AG09309 (cell line): ENCODE measurements at regions not wholly inside any gene's neighbourhood (a gene's known extent, or its start where the extent isn't known, plus 50 kb on each side); places are given as distances from the start of the nearest gene placed in this dataset.
A peak's percentile ranks its signal among the peaks of the same experiment; 100 is the strongest.

ENCODE experiments used
- DNase-seq: peaks from one replicate; pipeline ENCODE4 v3.0.0-alpha.2; 2010; ENCODE audit warnings: low read depth
- H3K4me3 ChIP-seq: 2 replicates; pipeline ENCODE4 v1.5.1; 2011; ENCODE audit warnings: mild to moderate bottlenecking, low read depth, low read length, moderate library complexity; ENCODE audit not compliant: control insufficient read depth
- TF ChIP-seq, protein P1 (sequence below): IDR thresholded peaks from 2 replicates; pipeline ENCODE4 v1.5.1; 2011; ENCODE audit warnings: mild to moderate bottlenecking, low read depth, low read length, inconsistent platforms; ENCODE audit not compliant: insufficient read depth, control insufficient read depth; ENCODE audit errors: missing control alignments

DNA sequence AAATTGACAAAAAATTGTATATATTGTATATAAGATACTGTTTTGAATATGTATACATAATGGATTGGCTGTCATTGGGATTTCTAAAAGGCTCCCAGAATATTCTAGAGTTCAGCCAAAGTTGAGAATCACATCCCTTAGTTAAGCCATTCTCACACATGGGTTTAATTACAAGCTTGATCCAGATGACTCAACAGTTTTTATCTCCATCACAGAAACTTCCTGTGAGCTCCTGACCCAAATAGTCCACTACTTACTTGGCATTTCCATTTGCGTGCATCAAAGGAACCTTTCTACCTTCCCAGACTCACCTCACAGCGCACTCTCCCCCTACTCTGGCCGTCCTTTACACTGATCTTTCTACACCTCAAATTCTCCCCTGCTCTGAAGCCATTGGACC is 184.8 kb upstream of the ARHGAP20 start:
- H3K4me3 ChIP-seq = no peak overlapping the region
- TF ChIP-seq, protein P1, sequence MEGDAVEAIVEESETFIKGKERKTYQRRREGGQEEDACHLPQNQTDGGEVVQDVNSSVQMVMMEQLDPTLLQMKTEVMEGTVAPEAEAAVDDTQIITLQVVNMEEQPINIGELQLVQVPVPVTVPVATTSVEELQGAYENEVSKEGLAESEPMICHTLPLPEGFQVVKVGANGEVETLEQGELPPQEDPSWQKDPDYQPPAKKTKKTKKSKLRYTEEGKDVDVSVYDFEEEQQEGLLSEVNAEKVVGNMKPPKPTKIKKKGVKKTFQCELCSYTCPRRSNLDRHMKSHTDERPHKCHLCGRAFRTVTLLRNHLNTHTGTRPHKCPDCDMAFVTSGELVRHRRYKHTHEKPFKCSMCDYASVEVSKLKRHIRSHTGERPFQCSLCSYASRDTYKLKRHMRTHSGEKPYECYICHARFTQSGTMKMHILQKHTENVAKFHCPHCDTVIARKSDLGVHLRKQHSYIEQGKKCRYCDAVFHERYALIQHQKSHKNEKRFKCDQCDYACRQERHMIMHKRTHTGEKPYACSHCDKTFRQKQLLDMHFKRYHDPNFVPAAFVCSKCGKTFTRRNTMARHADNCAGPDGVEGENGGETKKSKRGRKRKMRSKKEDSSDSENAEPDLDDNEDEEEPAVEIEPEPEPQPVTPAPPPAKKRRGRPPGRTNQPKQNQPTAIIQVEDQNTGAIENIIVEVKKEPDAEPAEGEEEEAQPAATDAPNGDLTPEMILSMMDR = no peak
- DNase-seq = peak; percentile 76

DNA sequence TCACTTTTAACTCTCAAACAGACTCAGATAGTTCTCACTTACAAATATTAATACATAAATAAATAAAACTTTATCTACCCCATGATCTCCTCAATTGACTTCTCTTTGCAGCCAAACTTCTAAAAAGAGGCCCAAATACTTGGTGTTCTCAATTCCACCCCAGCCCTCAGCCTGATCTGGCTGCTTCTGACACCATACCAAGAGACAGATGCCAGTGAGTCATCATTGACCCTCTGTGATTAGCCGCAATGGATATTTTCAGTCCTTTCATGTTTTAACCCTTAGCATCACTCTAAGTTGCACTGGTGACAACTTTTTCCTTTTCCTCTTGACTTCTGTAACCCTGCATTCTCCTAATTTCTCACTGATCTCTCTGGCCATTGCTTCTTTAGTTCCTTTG is 184.1 kb upstream of the ARHGAP20 start:
- peak; percentile 28 for DNase-seq
- TF ChIP-seq, protein P1 = no peak
- no peak overlapping the region for H3K4me3 ChIP-seq

DNA sequence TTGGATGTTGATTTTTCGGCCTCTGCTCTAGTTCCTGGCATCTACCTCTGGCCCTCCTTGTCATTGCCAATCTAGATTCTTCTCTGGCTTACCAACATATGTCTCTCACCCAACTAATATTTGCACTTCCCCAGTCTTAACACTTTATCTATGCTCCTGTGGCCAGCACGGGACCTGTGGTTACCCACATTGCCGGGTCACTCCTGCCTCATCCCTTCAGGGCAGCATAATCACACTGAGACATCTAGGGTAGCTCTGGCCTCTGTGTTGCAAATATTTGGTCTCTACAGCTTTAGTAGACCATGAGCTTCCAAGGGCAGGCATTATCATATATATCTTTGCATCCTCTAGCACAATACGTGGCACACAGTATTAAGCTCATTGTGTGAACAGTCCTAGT is 182.0 kb upstream of the ARHGAP20 start:
- no peak overlapping the region for H3K4me3 ChIP-seq
- DNase-seq = no peak
- TF ChIP-seq, protein P1 = no peak

DNA sequence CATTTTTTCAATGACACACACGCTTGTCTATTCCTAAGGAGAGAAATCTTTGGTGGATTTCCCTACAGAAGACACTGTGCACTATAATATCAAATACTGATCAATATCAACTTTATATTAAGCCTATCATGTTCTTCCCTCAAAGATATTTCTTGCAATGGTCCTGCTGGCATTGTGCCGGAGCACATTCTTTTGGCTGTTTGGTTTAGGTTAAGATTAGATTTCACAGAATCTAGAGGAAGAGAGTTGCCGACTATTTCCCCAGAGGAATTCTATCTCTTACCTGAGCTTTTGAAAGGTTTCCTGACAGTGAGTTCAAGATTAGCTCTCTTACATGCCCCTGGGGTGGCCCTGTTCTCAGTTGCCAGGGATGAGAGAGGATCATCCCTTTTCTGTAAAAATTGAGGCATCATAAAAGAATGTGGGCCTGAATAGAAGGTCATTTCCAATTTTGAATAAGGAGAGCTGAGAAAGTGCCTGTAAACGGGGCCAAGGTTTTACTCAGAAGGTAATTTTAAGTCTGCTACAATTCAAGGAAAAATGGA is 180.6 kb upstream of the ARHGAP20 start:
- no peak for DNase-seq
- H3K4me3 ChIP-seq = no peak overlapping the region
- TF ChIP-seq, protein P1 = no peak

DNA sequence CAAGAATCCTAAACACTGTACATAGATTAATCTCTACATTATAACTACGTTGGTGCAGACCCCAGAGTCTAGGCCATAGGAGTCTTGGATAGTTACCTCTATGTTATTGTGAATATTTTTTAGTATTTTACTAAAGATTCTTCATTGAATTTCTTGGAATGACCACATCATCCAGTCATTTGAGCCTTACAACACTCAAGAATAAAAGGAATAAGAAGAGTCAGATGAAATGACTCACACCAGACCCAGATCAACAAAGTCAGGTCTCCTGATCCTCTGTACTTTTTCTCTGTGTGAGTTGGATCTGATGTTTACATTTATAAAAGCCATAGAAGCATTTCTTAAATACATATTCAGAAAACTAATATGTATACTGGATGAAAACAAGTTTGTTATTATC is 179.2 kb upstream of the ARHGAP20 start:
- TF ChIP-seq, protein P1 = no peak
- peak; percentile 17 for DNase-seq
- no peak overlapping the region for H3K4me3 ChIP-seq

DNA sequence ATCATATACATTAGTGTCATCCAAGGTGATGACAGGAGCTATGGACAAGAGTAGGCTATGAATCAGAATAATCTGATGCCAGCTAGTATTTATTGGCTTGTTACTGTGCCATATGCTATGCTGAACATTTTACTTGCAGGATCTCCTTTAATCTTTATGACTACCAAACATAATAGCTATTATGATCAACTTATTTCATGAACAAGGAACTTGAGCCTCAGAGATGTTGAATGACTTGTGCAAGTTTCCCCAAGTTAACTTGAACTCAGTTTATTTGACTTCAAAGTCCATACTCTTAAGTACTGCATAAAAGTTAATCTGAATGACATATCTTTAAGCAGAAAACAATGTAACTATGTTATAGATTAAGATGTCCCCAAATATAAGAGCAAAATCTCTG is 178.8 kb upstream of the ARHGAP20 start:
- DNase-seq = no peak
- H3K4me3 ChIP-seq = no peak overlapping the region
- TF ChIP-seq, protein P1 = no peak
